H1 (cell line): ENCODE measurements at regions not wholly inside any gene's neighbourhood (a gene's known extent, or its start where the extent isn't known, plus 50 kb on each side); places are given as distances from the start of the nearest gene placed in this dataset.

Experiments used
- CTCF ChIA-PET: fragments of 300-600 bp; sonication (Branson Sonifier 250); formaldehyde crosslinking; loops from one replicate; lab custom pipeline; 2021; ENCODE audit not compliant: partially characterized antibody; lab: Charles Lee
- POLR2A ChIA-PET: fragments of 300-600 bp; sonication (Branson Sonifier 250); formaldehyde crosslinking; loops from one replicate; lab custom pipeline; 2021; ENCODE audit warnings: inconsistent platforms; ENCODE audit not compliant: partially characterized antibody; lab: Charles Lee
- DNase-seq, 2 experiments: peaks; one replicate each; pipeline versions ENCODE4 v3.0.0 to v3.0.0-alpha.2; 2010 to 2022; ENCODE audit warnings: low spot score in 2 of 2, low read depth in 1 of 2, mixed read lengths in 1 of 2
- FAIRE-seq: peaks from 2 replicates; lab custom pipeline; 2011; peaks lifted over from hg19 to GRCh38; lab: Jason Lieb, UNC
- H2AFZ ChIP-seq: 2 replicates; pipeline ENCODE4 v1.8.1; 2012; ENCODE audit warnings: low read length, inconsistent platforms
- H2AK5ac ChIP-seq: 2 replicates; pipeline ENCODE4 v1.6.1; 2013; ENCODE audit warnings: low read depth, low read length
- H2BK120ac ChIP-seq: replicated peaks from 2 replicates; pipeline ENCODE3; 2013; ENCODE audit warnings: low read depth, low read length, inconsistent platforms
- H2BK12ac ChIP-seq: 2 replicates; pipeline ENCODE4 v1.6.1; 2013; ENCODE audit warnings: low read depth, low read length
- H2BK15ac ChIP-seq: 2 replicates; pipeline ENCODE4 v1.6.1; 2013; ENCODE audit warnings: low read length
- H2BK20ac ChIP-seq: 2 replicates; pipeline ENCODE4 v1.6.1; 2013; ENCODE audit warnings: low read length
- H2BK5ac ChIP-seq: 2 replicates; pipeline ENCODE4 v1.6.1; 2013; ENCODE audit warnings: low read depth, low read length
- H3K14ac ChIP-seq: 2 replicates; pipeline ENCODE4 v1.6.1; 2013; ENCODE audit warnings: inconsistent platforms; ENCODE audit not compliant: insufficient read length
- H3K18ac ChIP-seq: 2 replicates; pipeline ENCODE4 v1.6.1; 2013; ENCODE audit warnings: low read length; ENCODE audit errors: extremely low read depth
- H3K23ac ChIP-seq: 2 replicates; pipeline ENCODE4 v1.6.1; 2013; ENCODE audit warnings: inconsistent platforms; ENCODE audit not compliant: insufficient read length
- H3K23me2 ChIP-seq: 2 replicates; pipeline ENCODE4 v1.6.1; 2013; ENCODE audit warnings: low read depth, low read length
- H3K27ac ChIP-seq: 2 replicates; pipeline ENCODE4 v1.6.1; 2011; ENCODE audit warnings: low read depth, low read length, inconsistent platforms
- H3K27me3 ChIP-seq, 4 experiments: replicated peaks in 1 of 4; 1 replicate in 1 of 4; 2 replicates in 3 of 4; pipeline versions ENCODE4 v1.6.1 to v1.8.1; 2011 to 2013; ENCODE audit warnings: low read length in 3 of 4, mild to moderate bottlenecking in 3 of 4, inconsistent platforms in 2 of 4, mixed read lengths in 2 of 4, moderate library complexity in 1 of 4; ENCODE audit not compliant: control insufficient read depth in 3 of 4, insufficient read depth in 3 of 4; ENCODE audit errors: extremely low read depth in 1 of 4
- H3K36me3 ChIP-seq, 4 experiments: 2 replicates each; pipeline versions ENCODE4 v1.6.1 to v1.8.1; 2011 to 2013; ENCODE audit warnings: mild to moderate bottlenecking in 4 of 4, low read length in 3 of 4, moderate library complexity in 2 of 4, control low read depth in 1 of 4, inconsistent platforms in 1 of 4; ENCODE audit not compliant: insufficient read depth in 4 of 4, control insufficient read depth in 2 of 4
- H3K4ac ChIP-seq: replicated peaks from 2 replicates; pipeline ENCODE3; 2013; ENCODE audit warnings: low read length, low read depth, mixed read lengths, inconsistent platforms; ENCODE audit not compliant: insufficient read length
- H3K4me1 ChIP-seq, 4 experiments: replicated peaks in 1 of 4; 1 replicate in 1 of 4; 2 replicates in 3 of 4; pipeline versions ENCODE4 v1.6.1 to v1.8.1; 2011 to 2013; ENCODE audit warnings: low read length in 3 of 4, inconsistent platforms in 2 of 4, mixed read lengths in 1 of 4; ENCODE audit not compliant: insufficient read depth in 4 of 4, control insufficient read depth in 3 of 4
- H3K4me2 ChIP-seq, 2 experiments: 2 replicates each; pipeline versions ENCODE4 v1.6.1 to v1.8.1; 2011 to 2013; ENCODE audit warnings: low read depth in 2 of 2, low read length in 2 of 2, control low read depth in 1 of 2, inconsistent platforms in 1 of 2, mild to moderate bottlenecking in 1 of 2; ENCODE audit not compliant: insufficient read depth in 1 of 2
- H3K4me3 ChIP-seq, 4 experiments: fragments of 200-600, 300-600 bp in 1 of 4; sonication (generic), shearing (Covaris generic), sonication (Bioruptor Twin) in 1 of 4; 2 replicates each; pipeline versions ENCODE4 v1.5.1 to v1.8.1; 2011 to 2016; ENCODE audit warnings: low read length in 4 of 4, low read depth in 3 of 4, control low read depth in 2 of 4, inconsistent platforms in 2 of 4, mild to moderate bottlenecking in 2 of 4, mixed read lengths in 1 of 4, moderate library complexity in 1 of 4; ENCODE audit not compliant: insufficient read depth in 2 of 4; ENCODE audit errors: extremely low read depth in 1 of 4
- H3K56ac ChIP-seq: replicated peaks from 2 replicates; pipeline ENCODE3; 2013; ENCODE audit warnings: low read depth, mild to moderate bottlenecking, mixed read lengths, low read length, inconsistent platforms; ENCODE audit not compliant: insufficient read length
- H3K79me1 ChIP-seq: 2 replicates; pipeline ENCODE4 v1.6.1; 2013; ENCODE audit warnings: low read depth, low read length, control low read depth
- H3K79me2 ChIP-seq, 2 experiments: 2 replicates each; pipeline versions ENCODE4 v1.6.1 to v1.8.1; 2012 to 2013; ENCODE audit warnings: low read length in 2 of 2, mild to moderate bottlenecking in 2 of 2, inconsistent platforms in 1 of 2; ENCODE audit not compliant: insufficient read depth in 2 of 2, control insufficient read depth in 1 of 2
- H3K9ac ChIP-seq, 4 experiments: replicated peaks in 1 of 4; 1 replicate in 1 of 4; 2 replicates in 3 of 4; pipeline versions ENCODE4 v1.6.1 to v1.8.1; 2011 to 2013; ENCODE audit warnings: low read depth in 3 of 4, low read length in 3 of 4, control low read depth in 2 of 4, mild to moderate bottlenecking in 2 of 4, moderate library complexity in 2 of 4, inconsistent platforms in 1 of 4; ENCODE audit errors: extremely low read depth in 1 of 4
- H3K9me3 ChIP-seq, 2 experiments: 2 replicates each; pipeline versions ENCODE4 v1.6.1 to v1.8.1; 2012 to 2013; ENCODE audit warnings: mild to moderate bottlenecking in 2 of 2, moderate library complexity in 2 of 2, control low read depth in 1 of 2, inconsistent platforms in 1 of 2, low read depth in 1 of 2, low read length in 1 of 2, mixed read lengths in 1 of 2; ENCODE audit not compliant: insufficient read depth in 2 of 2
- H4K20me1 ChIP-seq, 2 experiments: replicated peaks in 1 of 2; 2 replicates each; pipeline versions ENCODE3 to v1.8.1; 2011 to 2013; ENCODE audit warnings: inconsistent platforms in 2 of 2, low read length in 2 of 2, mild to moderate bottlenecking in 1 of 2; ENCODE audit not compliant: insufficient read depth in 2 of 2, control insufficient read depth in 1 of 2
- H4K5ac ChIP-seq: 2 replicates; pipeline ENCODE4 v1.6.1; 2013; ENCODE audit warnings: low read length, low read depth, mixed read lengths, inconsistent platforms; ENCODE audit not compliant: insufficient read length
- H4K8ac ChIP-seq: 2 replicates; pipeline ENCODE4 v1.8.0; 2013; ENCODE audit warnings: mild to moderate bottlenecking, moderate library complexity, low read length, inconsistent platforms; ENCODE audit not compliant: insufficient read depth; ENCODE audit errors: extremely low read depth
- H4K91ac ChIP-seq: replicated peaks from 2 replicates; pipeline ENCODE3; 2013; ENCODE audit warnings: low read length, mixed read lengths, inconsistent platforms; ENCODE audit not compliant: insufficient read length
- BACH1 ChIP-seq: IDR thresholded peaks from 2 replicates; pipeline ENCODE4 v1.6.1; 2012; ENCODE audit warnings: low read length, improper control_type of control experiment
- CHD2 ChIP-seq: IDR thresholded peaks from 2 replicates; pipeline ENCODE4 v1.6.1; 2012; ENCODE audit warnings: low read length, improper control_type of control experiment
- EP300 ChIP-seq, 2 experiments: IDR thresholded peaks; 1 replicate in 1 of 2; 2 replicates in 1 of 2; pipeline ENCODE4 v1.6.1; 2011 to 2012; ENCODE audit warnings: low read depth in 2 of 2, low read length in 2 of 2, mild to moderate bottlenecking in 2 of 2, borderline replicate concordance in 1 of 2, inconsistent platforms in 1 of 2, moderate library complexity in 1 of 2
- KDM1A ChIP-seq: fragments of 200-600, 300-600 bp; sonication (generic); IDR thresholded peaks from 2 replicates; pipeline ENCODE4 v1.7.1; 2016; ENCODE audit warnings: mild to moderate bottlenecking, low read length, borderline replicate concordance
- SP1 ChIP-seq: IDR thresholded peaks from 2 replicates; pipeline ENCODE4 v1.6.1; 2011; ENCODE audit warnings: low read depth, low read length
- TAF1 ChIP-seq: IDR thresholded peaks from 2 replicates; pipeline ENCODE4 v1.6.1; 2011; ENCODE audit warnings: mild to moderate bottlenecking, low read depth, low read length
- WGBS, 2 experiments: shearing (Covaris generic) in 1 of 2; methylation state at CpG; one replicate each; pipeline versions ENCODE4 v1.1.6 to v1.1.7; 2013 to 2015; ENCODE audit warnings: low lambda C conversion rate in 2 of 2, mixed read lengths in 2 of 2, inconsistent platforms in 1 of 2, low coverage in 1 of 2, missing lambda C conversion rate in 1 of 2; ENCODE audit not compliant: insufficient replicate concordance in 2 of 2, insufficient coverage in 1 of 2, insufficient read length in 1 of 2; ENCODE audit errors: extremely low coverage in 1 of 2, missing lambda C conversion rate in 1 of 2; 5-methylcytosine and 5-hydroxymethylcytosine counted together

GRCh38 chr14:25588751-25589150 is 538.8 kb upstream of the STXBP6 start:
- Histone ChIP-seq H4K8ac (no peak overlapping the region), H2AK5ac (no peak overlapping the region), H2BK20ac (no peak overlapping the region), H3K9ac (no peak overlapping the region), H3K4me3 (no peak overlapping the region), H3K9me3 (peaks cover 0 to 2% of the 10 kb centered on the region in 2 experiments; a peak in 1 of 4 replicates), H2BK5ac (no peak overlapping the region), H2BK12ac (no peak overlapping the region), H3K79me1 (no peaks in the 10 kb centered on the region), H3K23ac (no peak overlapping the region), H3K79me2 (no peaks in the 10 kb centered on the region), H2BK120ac (no peak overlapping the region), H3K36me3 (no peaks in the 10 kb centered on the region), H4K5ac (no peak overlapping the region), H3K14ac (no peak overlapping the region), H3K27me3 (no peaks in the 10 kb centered on the region; a peak in 1 of 7 replicates), H3K56ac (no peak overlapping the region), H3K18ac (no peak overlapping the region), H4K20me1 (no peaks in the 10 kb centered on the region), H3K23me2 (no peaks in the 10 kb centered on the region), H3K4me1 (no peaks in the 10 kb centered on the region; a peak in 1 of 7 replicates), H3K4ac (no peak overlapping the region), H2BK15ac (no peak overlapping the region), H2AFZ (no peak overlapping the region; the same call in 1 of the 2 replicates), H4K91ac (no peak overlapping the region), H3K4me2 (no peak overlapping the region), H3K27ac (no peak overlapping the region)
- no peak for DNase-seq
- ChIA-PET POLR2A (no interaction called here), CTCF (no interaction called here)
- WGBS, 2 experiments, result 98% methylated on average over 3 of the region's 3 CpGs; no CpG with 5 or more reads in 1 of the 2 experiments
- no peak for FAIRE-seq
- TF ChIP-seq TAF1, result no peak
- no peak for TF ChIP-seq CHD2
- TF ChIP-seq EP300 (IDR thresholded peaks at IDR 0.05; ENCODE audit: borderline replicate concordance in 1 of 2, low read depth in 2 of 2, low read length in 2 of 2), result no peak
- TF ChIP-seq KDM1A, result no peak
- TF ChIP-seq BACH1, result no peak
- TF ChIP-seq SP1, result no peak
